Ishikawa (cell line): ENCODE measurements at regions not wholly inside any gene's neighbourhood (a gene's known extent, or its start where the extent isn't known, plus 50 kb on each side); places are given as distances from the start of the nearest gene placed in this dataset.

Source experiments
- CEBPB ChIP-seq: IDR thresholded peaks from 2 replicates; pipeline ENCODE4 v1.6.1; 2012
- CREB1 ChIP-seq: IDR thresholded peaks from 2 replicates; pipeline ENCODE4 v1.6.1; 2012; ENCODE audit warnings: low read depth
- EGR1 ChIP-seq: IDR thresholded peaks from 2 replicates; pipeline ENCODE4 v1.6.1; 2012
- EP300 ChIP-seq: IDR thresholded peaks from 2 replicates; pipeline ENCODE4 v1.6.1; 2012; ENCODE audit warnings: borderline replicate concordance
- FOXM1 ChIP-seq: IDR thresholded peaks from 2 replicates; pipeline ENCODE4 v1.6.1; 2012; ENCODE audit warnings: low read depth, borderline replicate concordance
- MAX ChIP-seq: IDR thresholded peaks from 2 replicates; pipeline ENCODE4 v1.6.1; 2012
- NFIC ChIP-seq: IDR thresholded peaks from 2 replicates; pipeline ENCODE4 v1.6.1; 2012
- RAD21 ChIP-seq: IDR thresholded peaks from 2 replicates; pipeline ENCODE4 v1.6.1; 2012; ENCODE audit warnings: low read depth
- REST ChIP-seq: IDR thresholded peaks from 2 replicates; pipeline ENCODE4 v1.6.1; 2012; ENCODE audit warnings: low read depth, mild to moderate bottlenecking
- TAF1 ChIP-seq: IDR thresholded peaks from 2 replicates; pipeline ENCODE4 v1.6.1; 2012; ENCODE audit warnings: low read depth, mild to moderate bottlenecking
- TCF12 ChIP-seq: IDR thresholded peaks from 2 replicates; pipeline ENCODE4 v1.6.1; 2012; ENCODE audit warnings: low read depth
- TEAD4 ChIP-seq: IDR thresholded peaks from 2 replicates; pipeline ENCODE4 v1.6.1; 2012
- USF1 ChIP-seq: IDR thresholded peaks from 2 replicates; pipeline ENCODE4 v1.6.1; 2012
- YY1 ChIP-seq: IDR thresholded peaks from 2 replicates; pipeline ENCODE4 v1.6.1; 2012; ENCODE audit warnings: low read depth
- ZBTB7A ChIP-seq: IDR thresholded peaks from 2 replicates; pipeline ENCODE4 v1.6.1; 2012; ENCODE audit warnings: low read depth

GRCh38 chr4:11866391-11866790, 437.7 kb upstream of the HS3ST1 start:
- no peak for TF ChIP-seq USF1
- TF ChIP-seq TAF1, result no peak
- TF ChIP-seq NFIC, result no peak
- no peak for TF ChIP-seq YY1
- TF ChIP-seq TCF12, result no peak
- no peak for TF ChIP-seq TEAD4
- TF ChIP-seq FOXM1, result no peak
- no peak for TF ChIP-seq MAX
- TF ChIP-seq RAD21, result no peak
- no peak for TF ChIP-seq EGR1
- TF ChIP-seq REST, result no peak
- TF ChIP-seq ZBTB7A, result no peak
- TF ChIP-seq CEBPB, result no peak
- TF ChIP-seq CREB1, result no peak
- no peak for TF ChIP-seq EP300

- TF ChIP-seq TAF1, result no peak
- no peak for TF ChIP-seq ZBTB7A
Observed at GRCh38 chr4:11860996-11861395, 432.3 kb upstream of the HS3ST1 start.

GRCh38 chr4:11857881-11858280, 429.2 kb upstream of the HS3ST1 start:
- TF ChIP-seq RAD21 (no peak), YY1 (no peak), EGR1 (no peak), REST (no peak), MAX (no peak)

GRCh38 chr4:11847167-11847566, 418.5 kb upstream of the HS3ST1 start:
- TF ChIP-seq MAX (no peak), CEBPB (no peak), FOXM1 (no peak), TAF1 (no peak), RAD21 (no peak), TEAD4 (no peak), ZBTB7A (no peak), TCF12 (no peak), EP300 (no peak), REST (no peak), NFIC (no peak), YY1 (no peak), USF1 (no peak), CREB1 (no peak), EGR1 (no peak)

- TF ChIP-seq RAD21 (no peak), TEAD4 (no peak), EP300 (no peak)
Observed at GRCh38 chr4:11843927-11844326, 415.2 kb upstream of the HS3ST1 start.
